ENCODE measurements at regions not wholly inside any gene's neighbourhood (a gene's known extent, or its start where the extent isn't known, plus 50 kb on each side); places are given as distances from the start of the nearest gene placed in this dataset.

GRCh38 chr5:68739752-68740151 lies 354.1 kb upstream of the SLC30A5 start (continued):
- TF ChIP-seq ZNF462 (CRISPR knock-in tag; IDR thresholded peaks at IDR 0.05) (no peak), STAT1 (IDR thresholded peaks at IDR 0.05; ENCODE audit: unreplicated experiment) (no peak), JUNB (IDR thresholded peaks at IDR 0.05; ENCODE audit: unreplicated experiment) (no peak)

DNA sequence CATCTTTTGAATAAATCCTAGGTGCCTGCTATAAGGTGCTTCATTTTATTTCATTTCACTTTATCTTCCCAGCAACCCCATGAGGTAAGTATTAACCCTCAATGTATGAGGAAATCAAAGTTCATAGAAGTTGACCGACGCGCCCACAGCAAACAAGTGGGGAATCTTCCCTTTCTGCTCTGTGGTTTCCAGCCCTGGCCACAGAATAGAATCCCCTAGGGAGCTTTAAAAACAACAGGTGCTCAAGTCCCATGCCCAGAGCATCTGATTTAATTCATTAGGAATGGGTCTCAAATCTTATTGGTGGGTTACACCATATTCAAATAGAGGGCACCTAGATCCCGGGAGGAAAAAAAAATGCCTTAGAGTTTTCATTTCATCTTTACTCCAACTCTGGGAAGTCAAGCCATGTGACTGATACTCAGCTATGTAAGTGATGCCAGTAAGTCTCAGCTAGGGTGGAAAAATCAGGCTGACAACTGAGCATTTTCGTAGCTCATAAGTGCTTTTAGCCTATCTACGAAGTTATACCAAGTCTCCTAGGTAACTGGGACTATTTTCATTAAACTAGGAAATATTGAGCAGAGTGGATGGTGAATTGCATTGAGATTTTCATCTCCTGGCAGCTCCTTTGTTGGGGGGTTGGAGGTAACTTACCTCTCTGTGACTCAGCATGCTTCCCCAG lies 353.4 kb upstream of the SLC30A5 start:
- no peaks in the 10 kb centered on the region for H3K9me3 Mint-ChIP-seq
- no peak overlapping the region for H3K4me3 Mint-ChIP-seq
- no peaks in the 10 kb centered on the region for H3K4me1 ChIP-seq (ENCODE audit: insufficient read depth)
- H3K36me3 ChIP-seq (ENCODE audit: insufficient read depth), result no peaks in the 10 kb centered on the region
- peaks cover 19% of the 10 kb centered on the region for H3K9me2 ChIP-seq (ENCODE audit: insufficient read depth)
- H4K20me1 ChIP-seq (replicated peaks; ENCODE audit: insufficient read depth), result no peaks in the 10 kb centered on the region
- no peaks in the 10 kb centered on the region for H3K36me3 Mint-ChIP-seq (ENCODE audit: low read depth)
- H3K27me3 ChIP-seq (ENCODE audit: insufficient read depth), result no peaks in the 10 kb centered on the region
- H3K4me2 ChIP-seq, result no peak overlapping the region
- no peaks in the 10 kb centered on the region for H3F3A ChIP-seq (replicated peaks; ENCODE audit: low read depth)
- no peak for DNase-seq (ENCODE audit: low spot score)
- no peaks in the 10 kb centered on the region for H3K4me1 Mint-ChIP-seq
- H3K27ac Mint-ChIP-seq, result no peak overlapping the region
- no peak overlapping the region for H3K4me3 ChIP-seq
- no peak overlapping the region for H2AFZ ChIP-seq
- H3K27me3 Mint-ChIP-seq (ENCODE audit: insufficient read depth, low read depth, poor library complexity), result peaks cover 6% of the 10 kb centered on the region
- ATAC-seq, result no peak
- no peaks in the 10 kb centered on the region for H3K79me2 ChIP-seq (replicated peaks; ENCODE audit: insufficient read depth)
- no peak overlapping the region for H3K27ac ChIP-seq (ENCODE audit: low read depth)
- TF ChIP-seq JUNB (IDR thresholded peaks at IDR 0.05; ENCODE audit: unreplicated experiment) (no peak), ZNF114 (CRISPR knock-in tag; IDR thresholded peaks at IDR 0.05) (no peak), EZH2 (IDR thresholded peaks at IDR 0.05; ENCODE audit: low read depth, unreplicated experiment) (no peak), POLR2AphosphoS5 (IDR thresholded peaks at IDR 0.05; ENCODE audit: low read depth) (no peak), ZNF331 (CRISPR knock-in tag; IDR thresholded peaks at IDR 0.05; ENCODE audit: low read depth) (no peak), ZNF462 (CRISPR knock-in tag; IDR thresholded peaks at IDR 0.05) (no peak)

Measured in GM23338 (cell line).